Neural progenitor cell (in vitro differentiated cells): ENCODE measurements at regions not wholly inside any gene's neighbourhood (a gene's known extent, or its start where the extent isn't known, plus 50 kb on each side); places are given as distances from the start of the nearest gene placed in this dataset.

Experiments
- EZH2 ChIP-seq: fragments of 200-600 bp; sonication (generic); IDR thresholded peaks from 2 replicates; pipeline ENCODE4 v1.6.1; 2017; ENCODE audit warnings: antibody characterized with exemption, mild to moderate bottlenecking, moderate library complexity
- EZH2phosphoT487 ChIP-seq: fragments of 200-600 bp; sonication (generic); IDR thresholded peaks from 2 replicates; pipeline ENCODE4 v1.6.1; 2017; ENCODE audit warnings: antibody characterized with exemption
- TF ChIP-seq, protein P1 (sequence below): fragments of 200-600 bp; sonication (generic); IDR thresholded peaks from 2 replicates; pipeline ENCODE4 v1.5.1; 2017; ENCODE audit warnings: antibody characterized with exemption, mild to moderate bottlenecking

DNA sequence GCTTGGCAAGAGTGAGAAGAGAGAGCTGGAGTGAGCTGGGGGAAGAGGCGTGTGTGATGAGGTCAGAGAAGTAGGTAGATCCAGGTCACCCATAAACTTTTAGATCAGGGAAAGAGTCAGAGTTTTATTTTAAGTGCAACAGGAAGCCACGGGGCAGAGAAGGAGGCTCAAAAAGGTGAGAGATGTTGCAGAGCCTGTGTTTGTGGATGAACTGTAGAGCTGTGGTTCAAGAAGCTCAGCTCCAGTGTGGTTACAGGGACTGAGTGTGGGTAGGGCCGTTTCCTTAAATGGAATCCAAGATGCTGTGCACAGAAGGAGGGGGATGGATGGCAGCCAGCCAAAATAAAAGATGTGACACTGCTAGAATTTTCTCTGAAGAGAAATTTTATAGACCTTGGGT lies 337.2 kb downstream of the SATB1 start:
- TF ChIP-seq, protein P1, sequence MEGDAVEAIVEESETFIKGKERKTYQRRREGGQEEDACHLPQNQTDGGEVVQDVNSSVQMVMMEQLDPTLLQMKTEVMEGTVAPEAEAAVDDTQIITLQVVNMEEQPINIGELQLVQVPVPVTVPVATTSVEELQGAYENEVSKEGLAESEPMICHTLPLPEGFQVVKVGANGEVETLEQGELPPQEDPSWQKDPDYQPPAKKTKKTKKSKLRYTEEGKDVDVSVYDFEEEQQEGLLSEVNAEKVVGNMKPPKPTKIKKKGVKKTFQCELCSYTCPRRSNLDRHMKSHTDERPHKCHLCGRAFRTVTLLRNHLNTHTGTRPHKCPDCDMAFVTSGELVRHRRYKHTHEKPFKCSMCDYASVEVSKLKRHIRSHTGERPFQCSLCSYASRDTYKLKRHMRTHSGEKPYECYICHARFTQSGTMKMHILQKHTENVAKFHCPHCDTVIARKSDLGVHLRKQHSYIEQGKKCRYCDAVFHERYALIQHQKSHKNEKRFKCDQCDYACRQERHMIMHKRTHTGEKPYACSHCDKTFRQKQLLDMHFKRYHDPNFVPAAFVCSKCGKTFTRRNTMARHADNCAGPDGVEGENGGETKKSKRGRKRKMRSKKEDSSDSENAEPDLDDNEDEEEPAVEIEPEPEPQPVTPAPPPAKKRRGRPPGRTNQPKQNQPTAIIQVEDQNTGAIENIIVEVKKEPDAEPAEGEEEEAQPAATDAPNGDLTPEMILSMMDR: no peak
- no peak for TF ChIP-seq EZH2
- no peak for TF ChIP-seq EZH2phosphoT487
